PFSK-1 (cell line): ENCODE measurements at regions not wholly inside any gene's neighbourhood (a gene's known extent, or its start where the extent isn't known, plus 50 kb on each side); places are given as distances from the start of the nearest gene placed in this dataset.

Source experiments
- REST ChIP-seq, 2 experiments: IDR thresholded peaks; 2 replicates each; pipeline versions ENCODE4 v1.6.1 to v1.8.0; 2011 to 2012; ENCODE audit warnings: low read depth in 2 of 2, low read length in 2 of 2, control low read depth in 1 of 2, inconsistent platforms in 1 of 2, mild to moderate bottlenecking in 1 of 2, moderate library complexity in 1 of 2; ENCODE audit not compliant: insufficient read depth in 1 of 2
- SIN3A ChIP-seq: IDR thresholded peaks from 2 replicates; pipeline ENCODE4 v1.6.1; 2012; ENCODE audit warnings: mild to moderate bottlenecking, low read length, moderate library complexity, borderline replicate concordance; ENCODE audit not compliant: insufficient read depth
- TAF1 ChIP-seq: IDR thresholded peaks from 2 replicates; pipeline ENCODE4 v1.6.1; 2012; ENCODE audit warnings: low read length, control low read depth, borderline replicate concordance; ENCODE audit not compliant: insufficient read depth

- TF ChIP-seq TAF1 (no peak), REST (IDR thresholded peaks at IDR 0.05; ENCODE audit: insufficient read depth in 1 of 2, low read depth in 2 of 2, low read length in 2 of 2) (no peak), SIN3A (no peak)
These were observed 80.0 kb downstream of the AREG start for GRCh38 chr4:74524985-74525384.
